Bronchial epithelial cell (primary cell): ENCODE measurements at regions not wholly inside any gene's neighbourhood (a gene's known extent, or its start where the extent isn't known, plus 50 kb on each side); places are given as distances from the start of the nearest gene placed in this dataset.

Experiments
- DNase-seq: peaks from one replicate; pipeline ENCODE4 v3.0.0-alpha.2; 2010; ENCODE audit warnings: low read depth
- FAIRE-seq: peaks from 2 replicates; lab custom pipeline; 2011; peaks lifted over from hg19 to GRCh38; lab: Jason Lieb, UNC
- H3K27me3 ChIP-seq: 2 replicates; pipeline ENCODE4 v1.5.1; 2011; ENCODE audit warnings: low read length; ENCODE audit not compliant: control insufficient read depth, insufficient read depth
- H3K36me3 ChIP-seq: 2 replicates; pipeline ENCODE4 v1.5.1; 2011; ENCODE audit warnings: low read length; ENCODE audit not compliant: control insufficient read depth, insufficient read depth
- H3K4me3 ChIP-seq: 2 replicates; pipeline ENCODE4 v1.5.1; 2011; ENCODE audit warnings: mild to moderate bottlenecking, low read depth, low read length, control low read depth
- CTCF ChIP-seq: IDR thresholded peaks from 2 replicates; pipeline ENCODE4 v1.5.1; 2011; ENCODE audit warnings: mild to moderate bottlenecking, moderate library complexity, low read length, control low read depth, inconsistent platforms; ENCODE audit not compliant: insufficient read depth, severe bottlenecking

- no peak overlapping the region for H3K4me3 ChIP-seq
- peaks cover 4% of the 10 kb centered on the region for H3K27me3 ChIP-seq
- H3K36me3 ChIP-seq, result no peaks in the 10 kb centered on the region
- FAIRE-seq, result no peak
- TF ChIP-seq CTCF, result no peak
- DNase-seq, result no peak
Measured at GRCh38 chr5:124445070-124445619, 301.3 kb downstream of the ZNF608 start.

- FAIRE-seq, result no peak
- H3K36me3 ChIP-seq, result no peaks in the 10 kb centered on the region
- H3K4me3 ChIP-seq, result no peak overlapping the region
- no peak for TF ChIP-seq CTCF
- peaks cover 4% of the 10 kb centered on the region for H3K27me3 ChIP-seq
- no peak for DNase-seq
Measured at GRCh38 chr5:124444147-124444775, 302.2 kb downstream of the ZNF608 start.

DNA sequence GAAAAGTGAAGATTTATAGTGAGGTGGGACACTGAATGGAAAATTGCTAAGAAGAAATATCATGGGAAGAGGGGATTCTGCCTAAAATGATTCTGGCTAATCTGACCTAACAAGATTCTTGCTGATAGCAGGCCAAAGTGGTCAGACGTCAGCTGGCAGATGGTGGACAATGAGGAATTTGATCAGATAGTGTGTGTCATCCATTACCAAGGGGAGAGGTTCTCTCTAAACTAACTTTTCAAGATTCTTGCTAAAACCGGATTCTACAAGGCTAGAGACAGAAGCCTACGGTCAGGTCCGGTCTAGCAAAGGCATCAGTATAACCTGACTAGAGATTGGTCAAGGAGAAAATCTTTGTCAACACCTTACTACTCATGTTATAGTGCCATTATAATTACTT, 306.0 kb downstream of the ZNF608 start:
- no peak for TF ChIP-seq CTCF
- Histone ChIP-seq H3K4me3 (no peak overlapping the region), H3K36me3 (no peaks in the 10 kb centered on the region), H3K27me3 (peaks cover 4% of the 10 kb centered on the region)
- DNase-seq (no peak), FAIRE-seq (no peak)

- no peak for DNase-seq
- peaks cover 4% of the 10 kb centered on the region for H3K27me3 ChIP-seq
- no peak for TF ChIP-seq CTCF
Measured at GRCh38 chr5:124439609-124440008, 306.8 kb downstream of the ZNF608 start.

GRCh38 chr5:124438903-124439281, 307.5 kb downstream of the ZNF608 start:
- peaks cover 4% of the 10 kb centered on the region for H3K27me3 ChIP-seq
- DNase-seq, result no peak
- H3K36me3 ChIP-seq, result no peaks in the 10 kb centered on the region
- no peak for FAIRE-seq
- H3K4me3 ChIP-seq, result no peak overlapping the region
- no peak for TF ChIP-seq CTCF

More at GRCh38 chr5:124439609-124440008, 306.8 kb downstream of the ZNF608 start:
- H3K36me3 ChIP-seq, result no peaks in the 10 kb centered on the region
- no peak for FAIRE-seq
- H3K4me3 ChIP-seq, result no peak overlapping the region
